ENCODE measurements at regions not wholly inside any gene's neighbourhood (a gene's known extent, or its start where the extent isn't known, plus 50 kb on each side); places are given as distances from the start of the nearest gene placed in this dataset.
A peak's percentile ranks its signal among the peaks of the same experiment; 100 is the strongest.

- TF ChIP-seq POLR2A (IDR thresholded peaks at IDR 0.05): no peak
- TF ChIP-seq, protein P1, sequence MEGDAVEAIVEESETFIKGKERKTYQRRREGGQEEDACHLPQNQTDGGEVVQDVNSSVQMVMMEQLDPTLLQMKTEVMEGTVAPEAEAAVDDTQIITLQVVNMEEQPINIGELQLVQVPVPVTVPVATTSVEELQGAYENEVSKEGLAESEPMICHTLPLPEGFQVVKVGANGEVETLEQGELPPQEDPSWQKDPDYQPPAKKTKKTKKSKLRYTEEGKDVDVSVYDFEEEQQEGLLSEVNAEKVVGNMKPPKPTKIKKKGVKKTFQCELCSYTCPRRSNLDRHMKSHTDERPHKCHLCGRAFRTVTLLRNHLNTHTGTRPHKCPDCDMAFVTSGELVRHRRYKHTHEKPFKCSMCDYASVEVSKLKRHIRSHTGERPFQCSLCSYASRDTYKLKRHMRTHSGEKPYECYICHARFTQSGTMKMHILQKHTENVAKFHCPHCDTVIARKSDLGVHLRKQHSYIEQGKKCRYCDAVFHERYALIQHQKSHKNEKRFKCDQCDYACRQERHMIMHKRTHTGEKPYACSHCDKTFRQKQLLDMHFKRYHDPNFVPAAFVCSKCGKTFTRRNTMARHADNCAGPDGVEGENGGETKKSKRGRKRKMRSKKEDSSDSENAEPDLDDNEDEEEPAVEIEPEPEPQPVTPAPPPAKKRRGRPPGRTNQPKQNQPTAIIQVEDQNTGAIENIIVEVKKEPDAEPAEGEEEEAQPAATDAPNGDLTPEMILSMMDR (IDR thresholded peaks at IDR 0.05): peak; percentile 49 to 80 (median 68)
Observed at GRCh38 chr13:24995225-24995804, 100.6 kb upstream of the PABPC3 start.

All from body of pancreas (tissue), 4 donors.